SK-N-SH (cell line): ENCODE measurements at regions not wholly inside any gene's neighbourhood (a gene's known extent, or its start where the extent isn't known, plus 50 kb on each side); places are given as distances from the start of the nearest gene placed in this dataset.

Experiments used
- EP300 ChIP-seq, 2 experiments: IDR thresholded peaks; 2 replicates each; pipeline versions ENCODE4 v1.4.0 to v1.6.1; 2012; ENCODE audit warnings: borderline replicate concordance in 1 of 2, low read depth in 1 of 2, low read length in 1 of 2
- EZH2phosphoT487 ChIP-seq: fragments of 200-600 bp; sonication (generic); IDR thresholded peaks from 2 replicates; pipeline ENCODE4 v1.6.1; 2017; ENCODE audit warnings: low read depth, mixed run types, mild to moderate bottlenecking, antibody characterized with exemption, moderate library complexity, borderline replicate concordance
- FOXJ3 ChIP-seq: sonication (generic); formaldehyde crosslinking; IDR thresholded peaks from 2 replicates; pipeline ENCODE4 v1.5.1; 2020; ENCODE audit warnings: mild to moderate bottlenecking, missing genetic modification reagents
- GABPA ChIP-seq: IDR thresholded peaks from 2 replicates; pipeline ENCODE4 v1.4.0; 2012; ENCODE audit warnings: low read depth, mild to moderate bottlenecking
- POLR2AphosphoS5 ChIP-seq: IDR thresholded peaks from 2 replicates; pipeline ENCODE4 v1.6.1; 2012; ENCODE audit warnings: low read depth, low read length
- SIN3A ChIP-seq: IDR thresholded peaks from 2 replicates; pipeline ENCODE4 v1.6.1; 2012; ENCODE audit warnings: low read depth, mild to moderate bottlenecking, low read length, moderate library complexity, borderline replicate concordance
- SMC3 ChIP-seq: IDR thresholded peaks from 2 replicates; pipeline ENCODE4 v1.6.1; 2012; ENCODE audit warnings: low read depth, low read length, improper control_type of control experiment
- TAF1 ChIP-seq: IDR thresholded peaks from 2 replicates; pipeline ENCODE4 v1.6.1; 2012; ENCODE audit warnings: low read depth, mild to moderate bottlenecking, low read length, moderate library complexity, borderline replicate concordance
- TCF12 ChIP-seq: IDR thresholded peaks from 2 replicates; pipeline ENCODE4 v1.4.0; 2012
- TEAD4 ChIP-seq: IDR thresholded peaks from 2 replicates; pipeline ENCODE4 v1.4.0; 2012; ENCODE audit warnings: mild to moderate bottlenecking, borderline replicate concordance; ENCODE audit not compliant: insufficient read depth
- YY1 ChIP-seq: IDR thresholded peaks from 2 replicates; pipeline ENCODE4 v1.4.0; 2012; ENCODE audit warnings: low read depth, mild to moderate bottlenecking
- TF ChIP-seq, protein P1 (sequence below): fragments of 200-600 bp; sonication (generic); IDR thresholded peaks from 2 replicates; pipeline ENCODE4 v1.6.1; 2017; ENCODE audit warnings: antibody characterized with exemption, mild to moderate bottlenecking, moderate library complexity

DNA sequence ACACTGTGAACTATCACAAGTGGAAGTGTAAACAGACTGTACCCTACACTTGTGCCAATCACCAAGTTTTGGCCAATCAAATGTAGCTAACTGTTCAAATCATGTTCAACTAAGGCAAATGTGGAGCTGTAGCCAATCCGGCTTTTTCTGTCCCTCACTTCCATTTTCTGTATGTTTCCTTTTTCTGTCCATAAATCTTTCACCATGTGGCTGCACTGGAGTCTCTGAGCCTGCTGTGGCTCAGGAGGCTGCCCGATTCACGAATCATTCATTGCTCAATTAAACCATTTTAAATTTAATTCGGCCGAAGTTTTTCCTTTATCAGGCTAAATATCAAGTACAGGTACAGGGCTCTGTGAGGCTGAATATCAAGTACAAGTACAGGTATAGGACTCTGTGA lies 216.5 kb downstream of the RFC3 start:
- TF ChIP-seq, protein P1, sequence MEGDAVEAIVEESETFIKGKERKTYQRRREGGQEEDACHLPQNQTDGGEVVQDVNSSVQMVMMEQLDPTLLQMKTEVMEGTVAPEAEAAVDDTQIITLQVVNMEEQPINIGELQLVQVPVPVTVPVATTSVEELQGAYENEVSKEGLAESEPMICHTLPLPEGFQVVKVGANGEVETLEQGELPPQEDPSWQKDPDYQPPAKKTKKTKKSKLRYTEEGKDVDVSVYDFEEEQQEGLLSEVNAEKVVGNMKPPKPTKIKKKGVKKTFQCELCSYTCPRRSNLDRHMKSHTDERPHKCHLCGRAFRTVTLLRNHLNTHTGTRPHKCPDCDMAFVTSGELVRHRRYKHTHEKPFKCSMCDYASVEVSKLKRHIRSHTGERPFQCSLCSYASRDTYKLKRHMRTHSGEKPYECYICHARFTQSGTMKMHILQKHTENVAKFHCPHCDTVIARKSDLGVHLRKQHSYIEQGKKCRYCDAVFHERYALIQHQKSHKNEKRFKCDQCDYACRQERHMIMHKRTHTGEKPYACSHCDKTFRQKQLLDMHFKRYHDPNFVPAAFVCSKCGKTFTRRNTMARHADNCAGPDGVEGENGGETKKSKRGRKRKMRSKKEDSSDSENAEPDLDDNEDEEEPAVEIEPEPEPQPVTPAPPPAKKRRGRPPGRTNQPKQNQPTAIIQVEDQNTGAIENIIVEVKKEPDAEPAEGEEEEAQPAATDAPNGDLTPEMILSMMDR, result no peak
- TF ChIP-seq EP300 (IDR thresholded peaks at IDR 0.05; ENCODE audit: borderline replicate concordance in 1 of 2, low read depth in 1 of 2, low read length in 1 of 2) (no peak), FOXJ3 (CRISPR knock-in tag) (no peak), GABPA (no peak), EZH2phosphoT487 (no peak), SMC3 (no peak), POLR2AphosphoS5 (no peak), TAF1 (no peak), TCF12 (no peak), YY1 (no peak), TEAD4 (no peak), SIN3A (no peak)
